HG03103 (cell line): ENCODE measurements at regions not wholly inside any gene's neighbourhood (a gene's known extent, or its start where the extent isn't known, plus 50 kb on each side); places are given as distances from the start of the nearest gene placed in this dataset.
"Not testable (repeated sequence)": the region's sequence is repeated elsewhere in the genome, so short reads cannot be mapped to it uniquely, and the experiment has no call there.

Experiments
- ATAC-seq: cut with Tn5 transposase; IDR thresholded peaks from one replicate; pipeline ENCODE4 v1.9.1; 2021; ENCODE audit warnings: low read depth; ENCODE audit not compliant: unreplicated experiment

- ATAC-seq: no peak
These were observed 499.6 kb upstream of the SYNCRIP start for GRCh38 chr6:86142326-86142725.

GRCh38 chr6:86128130-86128814 lies 485.6 kb upstream of the SYNCRIP start:
- ATAC-seq: no peak

- no peak for ATAC-seq
These were observed 479.4 kb upstream of the SYNCRIP start for GRCh38 chr6:86122086-86122485.

- no peak for ATAC-seq
These were observed 475.6 kb upstream of the SYNCRIP start for GRCh38 chr6:86118271-86118670.

- ATAC-seq: no peak
These were observed 465.3 kb upstream of the SYNCRIP start for GRCh38 chr6:86107985-86108384.

- ATAC-seq: no peak
These were observed 445.3 kb upstream of the SYNCRIP start for GRCh38 chr6:86087954-86088353.

- ATAC-seq: no peak
These were observed 437.3 kb upstream of the SYNCRIP start for GRCh38 chr6:86079938-86080337.

- no peak for ATAC-seq
These were observed 427.5 kb upstream of the SYNCRIP start for GRCh38 chr6:86070151-86070550.

- ATAC-seq: not testable (repeated sequence)
These were observed 422.3 kb upstream of the SYNCRIP start for GRCh38 chr6:86065002-86065401.

- not testable (repeated sequence) for ATAC-seq
These were observed 414.8 kb upstream of the SYNCRIP start for GRCh38 chr6:86057293-86057980.

GRCh38 chr6:86045038-86045437 lies 402.4 kb upstream of the SYNCRIP start:
- ATAC-seq: no peak

GRCh38 chr6:86042214-86042613 lies 399.5 kb upstream of the SYNCRIP start:
- no peak for ATAC-seq

GRCh38 chr6:86031713-86032112 lies 389.0 kb upstream of the SYNCRIP start:
- ATAC-seq: no peak

- ATAC-seq: no peak
These were observed 388.2 kb upstream of the SYNCRIP start for GRCh38 chr6:86030875-86031274.

- no peak for ATAC-seq
These were observed 386.1 kb upstream of the SYNCRIP start for GRCh38 chr6:86028776-86029175.

- not testable (repeated sequence) for ATAC-seq
These were observed 384.2 kb upstream of the SYNCRIP start for GRCh38 chr6:86026890-86027289.

GRCh38 chr6:86017236-86017635 lies 374.6 kb upstream of the SYNCRIP start:
- ATAC-seq: peak; percentile 83

- no peak for ATAC-seq
These were observed 373.9 kb upstream of the SYNCRIP start for GRCh38 chr6:86016567-86016966.

- no peak for ATAC-seq
These were observed 373.4 kb upstream of the SYNCRIP start for GRCh38 chr6:86016077-86016476.

- ATAC-seq: not testable (repeated sequence)
These were observed 370.3 kb upstream of the SYNCRIP start for GRCh38 chr6:86012991-86013390.

- no peak for ATAC-seq
These were observed 368.5 kb upstream of the SYNCRIP start for GRCh38 chr6:86010915-86011786.
